ENCODE measurements at regions not wholly inside any gene's neighbourhood (a gene's known extent, or its start where the extent isn't known, plus 50 kb on each side); places are given as distances from the start of the nearest gene placed in this dataset.
"Not testable (repeated sequence)": the region's sequence is repeated elsewhere in the genome, so short reads cannot be mapped to it uniquely, and the experiment has no call there.

DNA sequence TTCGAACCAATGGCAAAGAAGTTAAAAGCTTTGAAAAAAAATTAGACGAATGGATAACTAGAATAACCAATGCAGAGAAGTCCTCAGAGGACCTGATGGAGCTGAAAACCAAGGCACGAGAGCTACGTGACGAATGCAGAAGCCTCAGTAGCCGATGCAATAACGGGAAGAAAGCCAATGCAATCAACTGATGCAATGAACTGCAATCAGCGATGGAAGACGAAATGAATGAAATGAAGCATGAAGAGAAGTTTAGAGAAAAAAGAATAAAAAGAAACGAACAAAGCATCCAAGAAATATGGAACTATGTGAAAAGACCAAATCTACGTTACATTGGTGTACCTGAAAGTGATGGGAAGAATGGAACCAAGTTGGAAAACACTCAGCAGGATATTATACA lies 52.6 kb upstream of the MRPS30 start:
- H3K27ac ChIP-seq: not testable (repeated sequence)

DNA sequence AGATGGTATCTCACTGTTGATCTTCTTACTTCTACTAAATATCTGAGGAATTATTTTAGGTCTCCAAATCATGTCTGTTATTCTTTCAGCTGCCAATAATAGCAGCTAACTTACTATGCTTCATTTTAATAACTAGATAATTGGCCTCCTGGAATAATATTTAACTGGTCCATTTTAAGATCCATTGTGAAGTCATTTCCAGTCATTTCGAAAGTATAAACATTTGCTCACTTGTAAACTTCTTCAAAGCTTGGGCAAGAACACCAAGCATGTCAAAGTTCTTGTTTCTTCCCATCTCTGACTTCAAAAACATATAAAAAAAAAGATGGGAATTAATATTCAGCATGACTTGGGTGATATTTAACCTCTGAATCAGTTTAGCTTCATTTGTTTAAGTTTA lies 61.4 kb upstream of the MRPS30 start:
- H3K27ac ChIP-seq: no peak overlapping the region
- no peak for TF ChIP-seq ZFX (IDR thresholded peaks at IDR 0.05)
- TF ChIP-seq, protein P1, sequence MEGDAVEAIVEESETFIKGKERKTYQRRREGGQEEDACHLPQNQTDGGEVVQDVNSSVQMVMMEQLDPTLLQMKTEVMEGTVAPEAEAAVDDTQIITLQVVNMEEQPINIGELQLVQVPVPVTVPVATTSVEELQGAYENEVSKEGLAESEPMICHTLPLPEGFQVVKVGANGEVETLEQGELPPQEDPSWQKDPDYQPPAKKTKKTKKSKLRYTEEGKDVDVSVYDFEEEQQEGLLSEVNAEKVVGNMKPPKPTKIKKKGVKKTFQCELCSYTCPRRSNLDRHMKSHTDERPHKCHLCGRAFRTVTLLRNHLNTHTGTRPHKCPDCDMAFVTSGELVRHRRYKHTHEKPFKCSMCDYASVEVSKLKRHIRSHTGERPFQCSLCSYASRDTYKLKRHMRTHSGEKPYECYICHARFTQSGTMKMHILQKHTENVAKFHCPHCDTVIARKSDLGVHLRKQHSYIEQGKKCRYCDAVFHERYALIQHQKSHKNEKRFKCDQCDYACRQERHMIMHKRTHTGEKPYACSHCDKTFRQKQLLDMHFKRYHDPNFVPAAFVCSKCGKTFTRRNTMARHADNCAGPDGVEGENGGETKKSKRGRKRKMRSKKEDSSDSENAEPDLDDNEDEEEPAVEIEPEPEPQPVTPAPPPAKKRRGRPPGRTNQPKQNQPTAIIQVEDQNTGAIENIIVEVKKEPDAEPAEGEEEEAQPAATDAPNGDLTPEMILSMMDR (conservative IDR thresholded peaks at IDR 0.05): no peak

- no peak overlapping the region for H3K27ac ChIP-seq
- TF ChIP-seq, protein P1 (conservative IDR thresholded peaks at IDR 0.05): no peak; the same call in 1 of the 2 replicates
- TF ChIP-seq ZFX (IDR thresholded peaks at IDR 0.05): no peak
Observed at GRCh38 chr5:44740660-44741059, 68.1 kb upstream of the MRPS30 start.

DNA sequence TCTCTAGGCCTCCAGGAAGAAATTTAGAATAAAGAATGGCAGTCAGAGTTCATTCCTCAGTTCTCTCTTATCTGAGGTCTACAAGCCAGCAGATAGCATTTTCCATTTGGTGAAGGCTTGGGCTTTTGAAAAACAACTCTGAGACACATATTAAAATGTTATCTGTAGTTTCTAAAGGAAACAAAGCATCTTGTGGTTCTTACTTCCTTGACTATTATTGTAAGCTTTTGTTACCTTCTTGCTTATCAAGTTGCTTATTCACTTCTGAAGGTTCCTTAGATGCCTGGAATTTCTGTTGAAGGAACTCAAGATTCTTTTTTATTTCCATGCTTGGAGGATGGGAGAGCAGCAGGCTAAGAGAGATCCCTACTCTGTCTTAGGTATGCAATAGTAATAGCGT lies 79.2 kb upstream of the MRPS30 start:
- TF ChIP-seq, protein P1 (conservative IDR thresholded peaks at IDR 0.05): no peak
- TF ChIP-seq ZFX (IDR thresholded peaks at IDR 0.05): no peak
- H3K27ac ChIP-seq: no peak overlapping the region

DNA sequence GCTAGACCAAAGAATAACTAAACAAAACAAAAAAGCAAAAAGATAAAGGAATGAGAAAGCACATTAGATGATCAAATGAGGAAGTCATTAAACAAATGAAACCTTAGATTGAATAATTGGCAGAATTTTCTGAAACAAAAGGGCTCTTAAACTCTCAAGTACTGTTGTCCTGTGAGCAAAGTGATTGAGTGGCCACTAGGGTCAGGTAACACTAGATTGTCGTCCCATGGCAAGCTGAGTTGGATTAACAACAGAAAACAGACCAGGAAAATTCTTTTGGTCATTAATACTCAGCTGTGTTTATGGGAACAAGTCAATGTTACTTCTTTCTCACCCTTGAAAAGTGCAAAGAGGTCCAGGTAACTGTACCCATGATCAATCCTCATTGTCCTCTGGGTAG lies 81.6 kb upstream of the MRPS30 start:
- H3K27ac ChIP-seq: no peak overlapping the region

GRCh38 chr5:44719856-44720255 lies 88.9 kb upstream of the MRPS30 start:
- no peak overlapping the region for H3K27ac ChIP-seq
- TF ChIP-seq ZFX (IDR thresholded peaks at IDR 0.05): no peak
- TF ChIP-seq, protein P1 (conservative IDR thresholded peaks at IDR 0.05): no peak

More for the DNA sequence above, 81.6 kb upstream of the MRPS30 start:
- no peak for TF ChIP-seq ZFX (IDR thresholded peaks at IDR 0.05)
- TF ChIP-seq, protein P1 (conservative IDR thresholded peaks at IDR 0.05): no peak

DNA sequence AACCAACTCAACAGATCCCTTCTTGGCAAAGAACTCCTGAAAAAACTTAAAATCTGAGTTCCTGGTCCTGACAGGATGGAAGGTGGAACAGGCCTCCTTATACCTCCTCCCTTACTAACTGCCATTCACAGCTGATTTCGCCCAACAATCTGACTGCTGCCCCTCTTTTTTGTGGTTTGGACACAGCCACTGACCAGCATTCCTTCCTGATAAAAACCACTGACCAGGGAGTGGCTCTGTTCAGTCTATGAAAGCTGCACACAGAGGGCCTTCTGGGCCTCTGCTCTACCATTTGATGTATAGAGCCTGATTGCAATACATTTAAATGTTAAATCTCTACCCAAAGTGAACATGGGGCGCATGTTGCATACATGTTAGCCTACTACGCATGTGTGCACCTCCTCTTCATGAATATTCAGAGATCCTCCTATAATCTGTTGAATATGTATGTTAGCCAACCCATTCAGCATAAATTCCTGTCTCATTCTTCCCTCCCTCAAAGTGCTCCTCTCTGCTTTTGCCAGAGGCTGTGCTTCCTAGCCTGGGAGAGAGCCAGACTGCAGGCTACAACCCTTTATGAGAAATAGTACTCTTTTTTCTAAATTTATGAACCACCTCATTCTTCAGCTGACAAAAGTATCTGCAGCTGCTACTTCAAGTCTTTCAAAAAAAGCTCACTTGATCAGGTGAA lies 93.7 kb upstream of the MRPS30 start:
- H3K27ac ChIP-seq: no peak overlapping the region
- TF ChIP-seq ZFX (IDR thresholded peaks at IDR 0.05): no peak
- TF ChIP-seq, protein P1 (conservative IDR thresholded peaks at IDR 0.05): no peak

GRCh38 chr5:44713446-44713845 lies 95.3 kb upstream of the MRPS30 start:
- no peak for TF ChIP-seq ZFX (IDR thresholded peaks at IDR 0.05)
- TF ChIP-seq, protein P1 (conservative IDR thresholded peaks at IDR 0.05): no peak
- H3K27ac ChIP-seq: no peak overlapping the region

Measured in C4-2B (cell line).